CD8-positive, alpha-beta memory T cell (primary cell): ENCODE measurements at regions not wholly inside any gene's neighbourhood (a gene's known extent, or its start where the extent isn't known, plus 50 kb on each side); places are given as distances from the start of the nearest gene placed in this dataset.

Experiments
- CTCF ChIA-PET: fragments of 350-600 bp; sonication (Branson Sonifier 250); formaldehyde crosslinking; loops from one replicate; lab custom pipeline; 2021; ENCODE audit warnings: antibody characterized with exemption; lab: Charles Lee
- POLR2A ChIA-PET: fragments of 350-600 bp; sonication (Branson Sonifier 250); formaldehyde crosslinking; loops from one replicate; lab custom pipeline; 2021; ENCODE audit warnings: antibody characterized with exemption; lab: Charles Lee
- DNase-seq, 5 donors: peaks; one replicate each; pipeline versions ENCODE4 v3.0.0 to v3.0.0-alpha.2; 2020 to 2022; ENCODE audit warnings: mixed read lengths in 1 of 5
- H3K27ac ChIP-seq: one replicate; pipeline ENCODE4 v1.7.0; 2013; ENCODE audit warnings: low read depth, mild to moderate bottlenecking, low read length, moderate library complexity
- H3K27me3 ChIP-seq: 2 replicates; pipeline ENCODE4 v1.7.0; 2013; ENCODE audit warnings: low read length, mild to moderate bottlenecking; ENCODE audit not compliant: insufficient read depth, poor library complexity, severe bottlenecking
- H3K36me3 ChIP-seq: 2 replicates; pipeline ENCODE4 v1.7.0; 2013; ENCODE audit warnings: mild to moderate bottlenecking, low read length, moderate library complexity; ENCODE audit not compliant: insufficient read depth
- H3K4me1 ChIP-seq: 2 replicates; pipeline ENCODE4 v1.7.0; 2013; ENCODE audit warnings: mild to moderate bottlenecking, low read length, moderate library complexity; ENCODE audit not compliant: insufficient read depth
- H3K4me3 ChIP-seq: 2 replicates; pipeline ENCODE4 v1.7.0; 2013; ENCODE audit warnings: mild to moderate bottlenecking, low read length
- H3K9me3 ChIP-seq: 2 replicates; pipeline ENCODE4 v1.7.0; 2013; ENCODE audit warnings: mild to moderate bottlenecking, low read length
- H3K27ac Mint-ChIP-seq, 8 donors: one replicate each; pipeline ENCODE4 v1.8.0; 2020 to 2021; ENCODE audit warnings: mixed read lengths in 8 of 8, mild to moderate bottlenecking in 6 of 8, inconsistent platforms in 3 of 8, moderate library complexity in 3 of 8
- H3K27me3 Mint-ChIP-seq, 2 donors: one replicate each; pipeline ENCODE4 v1.8.0; 2020 to 2021; ENCODE audit warnings: mixed read lengths in 2 of 2, mild to moderate bottlenecking in 1 of 2, moderate library complexity in 1 of 2
- H3K36me3 Mint-ChIP-seq, 3 donors: one replicate each; pipeline ENCODE4 v1.8.0; 2020 to 2021; ENCODE audit warnings: mixed read lengths in 3 of 3, inconsistent platforms in 1 of 3, mild to moderate bottlenecking in 1 of 3
- H3K4me1 Mint-ChIP-seq, 3 donors: one replicate each; pipeline ENCODE4 v1.8.0; 2020 to 2021; ENCODE audit warnings: mixed read lengths in 3 of 3, inconsistent platforms in 1 of 3, mild to moderate bottlenecking in 1 of 3
- H3K4me3 Mint-ChIP-seq, 7 donors: one replicate each; pipeline ENCODE4 v1.8.0; 2020 to 2021; ENCODE audit warnings: mixed read lengths in 7 of 7, mild to moderate bottlenecking in 6 of 7, moderate library complexity in 4 of 7, inconsistent platforms in 2 of 7
- H3K9me3 Mint-ChIP-seq, 5 donors: one replicate each; pipeline ENCODE4 v1.8.0; 2020 to 2022; ENCODE audit warnings: mixed read lengths in 5 of 5, mild to moderate bottlenecking in 3 of 5, moderate library complexity in 2 of 5, inconsistent platforms in 1 of 5

DNA sequence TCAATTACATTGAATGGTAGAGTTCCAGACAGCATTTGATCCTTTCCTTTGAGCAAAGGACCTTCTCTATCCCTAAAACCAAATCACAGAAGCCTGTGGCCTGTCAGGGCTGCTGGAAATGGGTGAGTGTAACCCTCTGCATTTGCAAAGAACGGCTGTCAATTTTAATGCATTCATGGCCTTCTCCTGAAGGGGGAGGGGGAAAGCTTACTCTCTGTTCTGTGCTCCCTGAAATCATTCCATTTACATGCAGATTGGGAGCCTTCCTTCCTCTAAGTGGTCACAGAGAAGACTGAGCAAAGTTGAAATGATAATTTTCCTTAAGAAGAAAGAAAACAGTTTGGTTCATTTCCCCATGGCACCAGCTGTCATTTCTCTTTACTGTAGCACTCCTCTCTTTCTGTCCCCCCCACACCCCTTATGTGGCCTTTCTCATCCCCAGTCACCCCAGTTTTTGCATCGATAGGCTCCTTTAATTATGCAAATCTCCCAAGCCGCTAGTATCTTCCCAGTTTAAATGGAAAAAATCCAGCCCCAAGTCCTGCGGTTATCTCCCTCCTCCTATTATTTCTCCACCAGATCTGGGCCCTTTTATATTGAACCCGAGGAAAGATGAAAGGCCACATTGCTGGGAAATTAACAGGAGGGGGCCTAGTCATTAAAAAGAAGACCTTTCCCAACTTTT, 109.4 kb upstream of the KIRREL3 start:
- DNase-seq: no peak
- CTCF ChIA-PET: no interaction called here

DNA sequence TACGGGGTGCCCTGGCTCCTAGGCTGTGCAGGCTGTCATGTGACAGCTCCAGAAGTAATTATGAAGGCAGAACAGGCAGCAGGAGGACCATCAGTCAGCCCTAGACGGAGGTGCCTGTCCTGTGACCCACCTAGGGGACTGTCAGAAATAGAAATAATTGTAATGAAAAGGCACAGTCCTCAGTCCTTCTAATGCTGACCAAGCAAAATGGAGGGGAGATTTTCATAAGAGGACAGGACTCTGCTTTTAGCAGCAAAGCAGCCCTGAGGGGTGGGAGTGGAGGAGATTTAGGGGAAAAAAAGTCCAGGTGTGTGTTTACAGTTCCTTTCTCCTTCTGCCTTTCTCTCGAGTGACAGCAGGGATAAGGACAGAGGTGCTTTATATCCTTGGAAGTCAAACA, 108.3 kb upstream of the KIRREL3 start:
- CTCF ChIA-PET: interaction anchor here (1.1 kb wide), 1 partner anchor 13 kb away, joined by 3 read pairs; no protein-coding TSS in a partner anchor
- H3K36me3 ChIP-seq: no peaks in the 10 kb centered on the region
- H3K4me3 ChIP-seq: no peak overlapping the region
- H3K9me3 ChIP-seq: no peaks in the 10 kb centered on the region
- no peaks in the 10 kb centered on the region for H3K27me3 ChIP-seq
- no peak overlapping the region for H3K27ac ChIP-seq
- Mint-ChIP-seq H3K4me1 (no peaks in the 10 kb centered on the region), H3K27ac (no peak overlapping the region), H3K4me3 (no peak overlapping the region), H3K27me3 (peaks cover 0 to 3% of the 10 kb centered on the region in 2 donors), H3K9me3 (peaks cover 0 to 10% (median 0%) of the 10 kb centered on the region in 5 donors), H3K36me3 (no peaks in the 10 kb centered on the region)
- no peak for DNase-seq
- no peaks in the 10 kb centered on the region for H3K4me1 ChIP-seq
- POLR2A ChIA-PET: no interaction called here

More for the DNA sequence above, 109.4 kb upstream of the KIRREL3 start:
- no peaks in the 10 kb centered on the region for H3K27me3 ChIP-seq
- H3K27me3 Mint-ChIP-seq: peaks cover 0 to 5% of the 10 kb centered on the region in 2 donors
- POLR2A ChIA-PET: no interaction called here
- no peaks in the 10 kb centered on the region for H3K9me3 ChIP-seq
- H3K4me1 Mint-ChIP-seq: no peaks in the 10 kb centered on the region
- H3K27ac Mint-ChIP-seq: no peak overlapping the region
- H3K36me3 ChIP-seq: no peaks in the 10 kb centered on the region
- no peak overlapping the region for H3K4me3 Mint-ChIP-seq
- no peaks in the 10 kb centered on the region for H3K36me3 Mint-ChIP-seq
- H3K4me1 ChIP-seq: no peaks in the 10 kb centered on the region
- no peak overlapping the region for H3K27ac ChIP-seq
- H3K9me3 Mint-ChIP-seq: peaks cover 0 to 10% (median 0%) of the 10 kb centered on the region in 5 donors
- no peak overlapping the region for H3K4me3 ChIP-seq

DNA sequence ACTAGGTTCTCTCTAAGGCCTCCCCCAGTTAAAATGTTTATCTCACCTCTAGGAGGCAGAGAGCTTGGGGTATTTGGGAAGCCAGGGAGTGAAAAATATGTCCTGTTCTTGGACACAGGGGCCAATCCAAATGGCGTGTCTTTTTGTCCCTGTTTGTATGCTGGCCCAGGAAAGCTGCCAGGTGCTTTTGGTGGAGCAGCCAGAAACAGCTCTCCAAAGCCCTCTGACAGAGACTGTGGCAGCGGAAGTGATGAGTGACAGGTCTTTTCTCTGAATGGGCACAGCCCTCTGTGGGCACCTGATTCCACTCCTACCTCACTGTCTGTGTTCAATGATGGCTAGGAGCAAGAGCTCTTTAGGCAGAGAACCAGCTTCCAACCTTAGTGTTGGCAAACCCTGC, 106.4 kb upstream of the KIRREL3 start:
- Histone ChIP-seq H3K27ac (no peak overlapping the region), H3K27me3 (no peaks in the 10 kb centered on the region), H3K9me3 (no peaks in the 10 kb centered on the region), H3K4me3 (no peak overlapping the region), H3K36me3 (no peaks in the 10 kb centered on the region), H3K4me1 (no peaks in the 10 kb centered on the region)
- Mint-ChIP-seq H3K4me3 (no peak overlapping the region), H3K4me1 (no peaks in the 10 kb centered on the region), H3K36me3 (no peaks in the 10 kb centered on the region), H3K27me3 (peaks cover 0 to 3% of the 10 kb centered on the region in 2 donors), H3K27ac (no peak overlapping the region), H3K9me3 (peaks cover 0 to 10% (median 0%) of the 10 kb centered on the region in 5 donors)
- ChIA-PET CTCF (no interaction called here), POLR2A (no interaction called here)
- DNase-seq: no peak

DNA sequence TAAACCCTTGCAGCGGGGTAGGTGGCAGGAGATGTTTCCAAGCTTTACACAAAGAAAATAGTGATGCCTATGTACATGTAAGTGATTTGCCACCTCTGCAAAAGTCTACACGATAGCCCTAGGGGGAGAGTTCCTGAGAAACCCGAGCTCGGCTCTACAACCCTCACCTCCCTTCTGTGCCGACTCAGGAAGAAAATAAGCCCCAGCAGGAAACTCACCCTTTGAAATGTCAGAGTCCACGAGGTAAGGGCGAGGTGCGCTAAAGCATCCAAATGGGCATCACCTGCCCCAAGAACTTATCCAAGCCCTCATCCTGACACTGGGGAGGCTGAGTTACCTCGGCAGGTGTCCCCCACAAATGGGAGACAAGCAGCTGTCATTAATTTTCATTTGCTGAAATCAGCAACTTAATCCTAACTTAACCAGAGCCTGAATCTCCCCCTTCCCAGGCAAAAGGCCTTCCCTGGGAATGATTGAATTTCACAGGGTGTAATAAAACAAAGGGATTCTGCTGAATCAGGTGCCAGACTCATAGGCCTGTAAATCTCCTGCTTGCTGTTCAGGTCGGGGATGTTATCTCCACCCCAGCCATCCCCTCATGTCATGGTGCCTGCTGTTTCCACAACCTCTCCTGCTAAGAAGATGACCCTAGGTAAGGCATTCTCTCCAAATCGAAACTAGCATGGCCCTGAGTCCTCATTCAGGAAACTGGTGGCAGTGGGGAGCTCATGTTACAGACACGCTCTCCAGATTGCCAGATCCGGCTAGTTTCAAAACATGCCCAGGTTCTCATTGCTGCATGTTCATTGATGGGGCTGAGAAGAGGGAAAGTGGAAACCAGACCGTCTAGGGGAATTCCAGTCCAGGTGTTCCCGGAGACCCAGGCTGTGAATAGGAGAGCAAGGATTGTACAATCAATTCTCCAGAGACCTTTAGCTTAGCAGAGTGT, 105.3 kb upstream of the KIRREL3 start:
- no peaks in the 10 kb centered on the region for H3K36me3 Mint-ChIP-seq
- POLR2A ChIA-PET: no interaction called here
- H3K4me3 Mint-ChIP-seq: no peak overlapping the region
- Histone ChIP-seq H3K4me1 (no peaks in the 10 kb centered on the region), H3K36me3 (no peaks in the 10 kb centered on the region), H3K4me3 (no peak overlapping the region), H3K27me3 (no peaks in the 10 kb centered on the region), H3K27ac (no peak overlapping the region), H3K9me3 (no peaks in the 10 kb centered on the region)
- CTCF ChIA-PET: no interaction called here
- H3K9me3 Mint-ChIP-seq: peaks cover 0 to 10% (median 0%) of the 10 kb centered on the region in 5 donors
- H3K27ac Mint-ChIP-seq: no peak overlapping the region
- DNase-seq: no peak
- H3K4me1 Mint-ChIP-seq: no peaks in the 10 kb centered on the region
- H3K27me3 Mint-ChIP-seq: peaks cover 0 to 3% of the 10 kb centered on the region in 2 donors

DNA sequence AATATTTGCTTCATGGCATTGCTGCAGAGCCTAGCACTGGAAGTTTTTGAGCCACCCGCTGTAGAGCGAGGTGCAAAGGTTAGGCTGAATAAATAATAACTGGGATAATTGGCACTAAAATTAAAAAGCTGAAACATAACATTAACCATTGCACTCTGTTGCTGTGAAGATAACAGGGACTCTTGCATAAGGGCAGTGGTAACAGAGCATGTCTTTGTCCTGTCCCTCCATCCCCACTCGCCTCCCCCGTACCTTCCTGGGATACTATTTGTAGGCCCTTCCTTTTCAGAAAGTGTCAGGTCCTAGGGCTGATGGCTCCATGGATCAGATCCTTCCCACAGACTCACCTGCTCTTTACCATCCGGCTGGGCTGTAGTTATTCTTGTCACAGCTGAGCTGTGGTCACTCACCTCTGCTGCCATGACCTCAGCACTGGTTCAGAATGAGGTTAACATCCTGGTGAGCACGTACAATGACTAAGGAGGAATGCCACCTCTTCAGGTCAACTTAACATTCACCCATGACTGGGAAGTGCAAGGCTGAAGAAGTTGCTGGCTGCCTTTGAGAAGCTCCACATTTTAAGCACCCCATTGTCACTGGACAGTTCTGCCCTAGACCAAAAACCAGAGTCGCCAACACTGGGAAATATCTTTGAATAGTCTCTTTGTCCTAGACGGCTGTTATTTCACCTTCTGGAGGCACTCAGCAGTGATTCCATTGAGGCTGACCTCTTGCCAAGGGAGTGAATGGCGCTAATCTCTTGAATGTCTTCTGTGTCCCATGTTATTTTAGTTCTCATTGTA, 103.2 kb upstream of the KIRREL3 start:
- Histone ChIP-seq H3K36me3 (no peaks in the 10 kb centered on the region), H3K27me3 (no peaks in the 10 kb centered on the region), H3K4me3 (no peak overlapping the region), H3K27ac (no peak overlapping the region), H3K9me3 (no peaks in the 10 kb centered on the region), H3K4me1 (no peaks in the 10 kb centered on the region)
- ChIA-PET POLR2A (no interaction called here), CTCF (no interaction called here)
- no peaks in the 10 kb centered on the region for H3K36me3 Mint-ChIP-seq
- H3K4me3 Mint-ChIP-seq: no peak overlapping the region
- no peaks in the 10 kb centered on the region for H3K4me1 Mint-ChIP-seq
- no peak for DNase-seq
- peaks cover 0 to 3% of the 10 kb centered on the region in 2 donors for H3K27me3 Mint-ChIP-seq
- no peak overlapping the region for H3K27ac Mint-ChIP-seq
- peaks cover 0 to 15% (median 0%) of the 10 kb centered on the region in 5 donors for H3K9me3 Mint-ChIP-seq

DNA sequence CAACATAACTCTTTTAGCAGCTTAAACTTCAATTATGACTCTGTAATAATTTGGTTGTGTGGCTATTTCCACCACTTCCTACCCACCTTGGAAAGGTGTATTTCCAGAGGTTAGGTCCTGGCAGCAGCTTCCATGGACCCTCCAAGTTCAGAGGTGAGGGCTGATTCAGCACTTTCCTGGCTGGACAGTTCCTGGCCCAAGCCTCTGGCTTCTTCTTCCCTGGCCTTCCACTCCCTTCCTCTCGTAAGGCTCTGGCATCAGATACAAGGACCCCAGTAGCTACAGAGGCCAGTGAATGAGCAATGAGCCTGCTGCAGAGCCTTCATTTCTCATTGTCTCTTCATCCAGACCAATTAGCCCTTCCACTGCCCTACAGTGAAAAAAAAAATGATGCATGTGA, 98.1 kb upstream of the KIRREL3 start:
- Mint-ChIP-seq H3K4me3 (no peak overlapping the region), H3K27ac (no peak overlapping the region), H3K9me3 (peaks cover 0 to 10% (median 0%) of the 10 kb centered on the region in 5 donors), H3K4me1 (no peaks in the 10 kb centered on the region), H3K36me3 (no peaks in the 10 kb centered on the region), H3K27me3 (no peaks in the 10 kb centered on the region)
- no peaks in the 10 kb centered on the region for H3K27me3 ChIP-seq
- no peak overlapping the region for H3K27ac ChIP-seq
- no peak for DNase-seq
- no peaks in the 10 kb centered on the region for H3K9me3 ChIP-seq
- ChIA-PET POLR2A (no interaction called here), CTCF (no interaction called here)
- no peak overlapping the region for H3K4me3 ChIP-seq
- H3K36me3 ChIP-seq: no peaks in the 10 kb centered on the region
- H3K4me1 ChIP-seq: no peaks in the 10 kb centered on the region

DNA sequence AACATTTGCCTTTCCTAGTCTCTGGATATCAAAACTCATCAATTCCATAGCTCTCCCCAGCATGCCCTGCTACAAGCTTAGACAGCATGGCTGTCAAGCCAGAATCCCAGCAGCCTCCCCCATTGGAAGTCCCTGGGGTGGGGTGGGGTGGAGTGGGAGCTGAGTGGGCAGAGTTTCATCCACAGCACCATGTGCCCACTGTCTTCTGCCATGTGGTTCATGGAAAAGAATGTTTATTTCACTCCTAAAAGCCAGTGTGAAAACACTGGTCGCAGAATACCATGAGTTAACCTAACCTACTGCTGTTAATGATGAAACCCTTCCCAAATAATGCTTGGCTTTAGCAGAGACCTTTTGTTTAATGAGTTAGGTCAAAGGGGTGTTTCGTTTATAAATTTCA, 80.2 kb upstream of the KIRREL3 start:
- Histone ChIP-seq H3K36me3 (no peaks in the 10 kb centered on the region), H3K4me3 (no peak overlapping the region), H3K9me3 (no peaks in the 10 kb centered on the region), H3K4me1 (no peaks in the 10 kb centered on the region), H3K27me3 (no peaks in the 10 kb centered on the region), H3K27ac (no peak overlapping the region)
- H3K27ac Mint-ChIP-seq: no peak overlapping the region
- H3K9me3 Mint-ChIP-seq: no peaks in the 10 kb centered on the region
- DNase-seq: no peak
- H3K36me3 Mint-ChIP-seq: no peaks in the 10 kb centered on the region
- H3K27me3 Mint-ChIP-seq: peaks cover 0 to 2% of the 10 kb centered on the region in 2 donors
- ChIA-PET POLR2A (no interaction called here), CTCF (no interaction called here)
- no peak overlapping the region for H3K4me3 Mint-ChIP-seq
- H3K4me1 Mint-ChIP-seq: no peaks in the 10 kb centered on the region
